ENCODE measurements at regions not wholly inside any gene's neighbourhood (a gene's known extent, or its start where the extent isn't known, plus 50 kb on each side); places are given as distances from the start of the nearest gene placed in this dataset.

GRCh38 chr11:22508665-22509064 is 117.0 kb downstream of the FANCF start:
- DNase-seq (ENCODE audit: low read depth), result no peak
- TF ChIP-seq, protein P1, sequence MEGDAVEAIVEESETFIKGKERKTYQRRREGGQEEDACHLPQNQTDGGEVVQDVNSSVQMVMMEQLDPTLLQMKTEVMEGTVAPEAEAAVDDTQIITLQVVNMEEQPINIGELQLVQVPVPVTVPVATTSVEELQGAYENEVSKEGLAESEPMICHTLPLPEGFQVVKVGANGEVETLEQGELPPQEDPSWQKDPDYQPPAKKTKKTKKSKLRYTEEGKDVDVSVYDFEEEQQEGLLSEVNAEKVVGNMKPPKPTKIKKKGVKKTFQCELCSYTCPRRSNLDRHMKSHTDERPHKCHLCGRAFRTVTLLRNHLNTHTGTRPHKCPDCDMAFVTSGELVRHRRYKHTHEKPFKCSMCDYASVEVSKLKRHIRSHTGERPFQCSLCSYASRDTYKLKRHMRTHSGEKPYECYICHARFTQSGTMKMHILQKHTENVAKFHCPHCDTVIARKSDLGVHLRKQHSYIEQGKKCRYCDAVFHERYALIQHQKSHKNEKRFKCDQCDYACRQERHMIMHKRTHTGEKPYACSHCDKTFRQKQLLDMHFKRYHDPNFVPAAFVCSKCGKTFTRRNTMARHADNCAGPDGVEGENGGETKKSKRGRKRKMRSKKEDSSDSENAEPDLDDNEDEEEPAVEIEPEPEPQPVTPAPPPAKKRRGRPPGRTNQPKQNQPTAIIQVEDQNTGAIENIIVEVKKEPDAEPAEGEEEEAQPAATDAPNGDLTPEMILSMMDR (IDR thresholded peaks at IDR 0.05; ENCODE audit: low read depth, low read length, missing control alignments), result no peak
- H3K4me3 ChIP-seq (ENCODE audit: low read depth, low read length), result no peak overlapping the region

GRCh38 chr11:22497474-22497873 is 128.1 kb downstream of the FANCF start:
- TF ChIP-seq, protein P1 (IDR thresholded peaks at IDR 0.05; ENCODE audit: low read depth, low read length, missing control alignments), result no peak
- no peak for DNase-seq (ENCODE audit: low read depth)
- no peak overlapping the region for H3K4me3 ChIP-seq (ENCODE audit: low read depth, low read length)

DNA sequence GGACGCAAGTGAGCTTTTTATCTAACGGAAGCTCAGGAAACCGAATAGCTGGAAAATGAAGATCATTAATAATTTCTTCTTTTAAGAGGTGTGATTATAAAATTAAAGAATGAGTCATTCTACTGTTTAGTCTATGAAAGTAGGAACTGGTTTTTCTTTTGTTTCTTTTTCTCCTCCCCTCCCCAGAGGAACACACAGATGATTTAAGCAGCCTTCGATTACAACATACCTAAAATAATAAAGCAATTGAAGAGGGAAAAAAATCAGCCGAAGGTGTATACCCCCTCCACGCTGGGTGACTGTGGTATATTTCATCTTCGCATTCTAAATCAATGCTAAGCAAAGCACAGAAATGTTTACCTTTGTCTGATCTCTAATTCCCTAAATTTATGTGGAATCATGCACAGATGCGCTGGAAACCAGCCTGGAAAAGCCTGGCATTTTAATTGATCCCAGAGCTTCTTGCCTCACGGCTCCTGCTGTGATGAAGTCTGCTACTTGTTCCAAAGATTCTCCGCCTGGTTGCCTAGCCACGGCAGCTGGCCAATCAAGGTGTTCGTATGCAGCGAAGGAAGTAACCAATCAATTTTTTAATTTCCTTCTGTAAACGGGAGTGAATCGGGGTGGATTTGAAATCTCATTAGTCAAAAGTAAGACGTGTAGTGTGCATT is 133.9 kb downstream of the FANCF start:
- H3K4me3 ChIP-seq (ENCODE audit: low read depth, low read length), result no peak overlapping the region
- TF ChIP-seq, protein P1 (IDR thresholded peaks at IDR 0.05; ENCODE audit: low read depth, low read length, missing control alignments), result no peak
- no peak for DNase-seq (ENCODE audit: low read depth)

GRCh38 chr11:22479971-22480720 is 142.0 kb downstream of the SLC17A6 start:
- TF ChIP-seq, protein P1 (IDR thresholded peaks at IDR 0.05; ENCODE audit: low read depth, low read length, missing control alignments), result no peak
- DNase-seq (ENCODE audit: low read depth), result no peak
- H3K4me3 ChIP-seq (ENCODE audit: low read depth, low read length), result no peak overlapping the region

DNA sequence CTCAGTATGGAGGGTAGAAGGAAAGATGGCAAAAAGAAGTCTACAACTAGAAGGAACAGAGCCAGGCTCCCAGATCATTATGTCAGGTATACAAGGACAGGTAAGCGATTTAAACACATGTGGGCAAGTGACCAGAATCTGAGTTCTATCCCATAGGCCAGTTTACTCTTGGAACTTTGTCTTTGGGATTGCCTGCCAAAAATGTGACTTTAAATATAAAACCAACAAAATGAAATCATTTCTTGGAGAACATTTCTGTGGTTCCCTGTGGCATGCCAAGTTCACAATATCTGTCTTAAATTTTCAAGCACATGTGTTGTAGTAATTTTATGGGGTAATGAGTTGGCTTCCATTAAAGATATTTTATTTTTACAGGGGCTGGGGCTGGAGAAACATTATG is 141.0 kb downstream of the SLC17A6 start:
- TF ChIP-seq, protein P1 (IDR thresholded peaks at IDR 0.05; ENCODE audit: low read depth, low read length, missing control alignments), result no peak
- DNase-seq (ENCODE audit: low read depth), result no peak

DNA sequence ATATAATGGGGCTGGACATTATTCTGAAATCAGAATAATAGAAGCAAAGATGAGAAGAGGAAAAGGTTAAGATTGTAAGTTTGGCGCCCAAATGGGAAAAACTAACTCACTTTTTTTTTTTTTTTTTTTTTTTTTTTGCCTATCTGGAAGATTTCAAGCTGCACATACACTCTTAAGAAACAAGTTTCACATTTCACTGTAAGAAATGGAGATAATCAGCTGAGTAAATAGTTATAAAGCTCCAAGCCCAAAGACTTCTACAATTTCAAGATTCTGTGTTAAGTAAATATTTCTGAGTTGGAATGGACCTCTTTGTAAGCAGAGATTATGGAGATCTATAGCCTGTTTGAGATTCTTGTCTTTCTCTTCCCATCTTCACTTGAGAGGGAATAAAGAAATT is 140.0 kb downstream of the SLC17A6 start:
- TF ChIP-seq, protein P1 (IDR thresholded peaks at IDR 0.05; ENCODE audit: low read depth, low read length, missing control alignments), result no peak
- no peak overlapping the region for H3K4me3 ChIP-seq (ENCODE audit: low read depth, low read length)
- DNase-seq (ENCODE audit: low read depth), result no peak

More for the DNA sequence above, 141.0 kb downstream of the SLC17A6 start:
- no peak overlapping the region for H3K4me3 ChIP-seq (ENCODE audit: low read depth, low read length)
